OCI-LY1 (cell line): ENCODE measurements at regions not wholly inside any gene's neighbourhood (a gene's known extent, or its start where the extent isn't known, plus 50 kb on each side); places are given as distances from the start of the nearest gene placed in this dataset.

Experiments used
- H2AFZ ChIP-seq: fragments of 200-600 bp; sonication (generic), shearing (Covaris generic); 2 replicates; pipeline ENCODE4 v1.6.0; 2014; ENCODE audit warnings: antibody characterized with exemption, mild to moderate bottlenecking, low read length
- H3F3A ChIP-seq: fragments of 200-600 bp; sonication (generic), shearing (Covaris generic); 2 replicates; pipeline ENCODE4 v1.6.0; 2014; ENCODE audit warnings: mild to moderate bottlenecking, antibody characterized with exemption, low read length, moderate library complexity; ENCODE audit not compliant: insufficient read depth
- H3K27ac ChIP-seq: fragments of 200-600 bp; sonication (generic); 2 replicates; pipeline ENCODE4 v1.5.1; 2014; ENCODE audit warnings: low read length, mixed run types, mild to moderate bottlenecking, low read depth; ENCODE audit not compliant: poor library complexity, severe bottlenecking
- H3K27me3 ChIP-seq: fragments of 200-600 bp; sonication (generic); 2 replicates; pipeline ENCODE4 v1.6.0; 2014; ENCODE audit warnings: antibody characterized with exemption, mild to moderate bottlenecking, low read length, moderate library complexity; ENCODE audit not compliant: insufficient read depth
- H3K36me3 ChIP-seq: fragments of 200-600 bp; sonication (generic); 2 replicates; pipeline ENCODE4 v1.6.1; 2014; ENCODE audit warnings: mild to moderate bottlenecking, antibody characterized with exemption, low read length, moderate library complexity, mixed read lengths; ENCODE audit not compliant: insufficient read depth
- H3K4me1 ChIP-seq: fragments of 200-600 bp; sonication (generic); 2 replicates; pipeline ENCODE4 v1.5.1; 2014; ENCODE audit warnings: mild to moderate bottlenecking, low read length, moderate library complexity; ENCODE audit not compliant: insufficient read depth, severe bottlenecking
- H3K4me2 ChIP-seq: fragments of 200-600 bp; sonication (generic), shearing (Covaris generic); 2 replicates; pipeline ENCODE4 v1.6.1; 2014; ENCODE audit warnings: low read length
- H3K4me3 ChIP-seq: fragments of 200-600 bp; sonication (generic); 2 replicates; pipeline ENCODE4 v1.5.1; 2014; ENCODE audit warnings: low read length, low read depth, mild to moderate bottlenecking, mixed read lengths; ENCODE audit not compliant: poor library complexity, severe bottlenecking
- H3K79me2 ChIP-seq: fragments of 200-600 bp; shearing (Covaris generic); 2 replicates; pipeline ENCODE4 v1.6.1; 2016; ENCODE audit warnings: mixed run types, low read length, mixed read lengths; ENCODE audit not compliant: insufficient read depth
- H3K9ac ChIP-seq: fragments of 200-600 bp; sonication (generic), shearing (Covaris generic); 2 replicates; pipeline ENCODE4 v1.6.1; 2014; ENCODE audit warnings: mild to moderate bottlenecking, low read length, mixed read lengths
- H3K9me2 ChIP-seq: fragments of 200-600 bp; sonication (generic), shearing (Covaris generic); 2 replicates; pipeline ENCODE4 v1.6.1; 2014; ENCODE audit warnings: low read depth, mild to moderate bottlenecking, low read length, mixed read lengths
- H3K9me3 ChIP-seq: fragments of 200-600 bp; shearing (Covaris generic); 2 replicates; pipeline ENCODE4 v1.6.1; 2014; ENCODE audit warnings: low read length, mixed read lengths
- H4K20me1 ChIP-seq: fragments of 200-600 bp; sonication (generic), shearing (Covaris generic); 2 replicates; pipeline ENCODE4 v1.6.0; 2016; ENCODE audit warnings: mild to moderate bottlenecking, low read length; ENCODE audit not compliant: insufficient read depth
- EZH2 ChIP-seq: fragments of 200-600 bp; sonication (generic), shearing (Covaris generic); IDR thresholded peaks from 2 replicates; pipeline ENCODE4 v1.8.0; 2017; ENCODE audit warnings: borderline replicate concordance, mixed run types, mild to moderate bottlenecking, antibody characterized with exemption, low read length, moderate library complexity, mixed read lengths
- TF ChIP-seq, protein P1 (sequence below): fragments of 200-600 bp; sonication (generic), shearing (Covaris generic); IDR thresholded peaks from 2 replicates; pipeline ENCODE4 v1.5.1; 2017; ENCODE audit warnings: mild to moderate bottlenecking, antibody characterized with exemption, low read length, moderate library complexity, mixed read lengths

DNA sequence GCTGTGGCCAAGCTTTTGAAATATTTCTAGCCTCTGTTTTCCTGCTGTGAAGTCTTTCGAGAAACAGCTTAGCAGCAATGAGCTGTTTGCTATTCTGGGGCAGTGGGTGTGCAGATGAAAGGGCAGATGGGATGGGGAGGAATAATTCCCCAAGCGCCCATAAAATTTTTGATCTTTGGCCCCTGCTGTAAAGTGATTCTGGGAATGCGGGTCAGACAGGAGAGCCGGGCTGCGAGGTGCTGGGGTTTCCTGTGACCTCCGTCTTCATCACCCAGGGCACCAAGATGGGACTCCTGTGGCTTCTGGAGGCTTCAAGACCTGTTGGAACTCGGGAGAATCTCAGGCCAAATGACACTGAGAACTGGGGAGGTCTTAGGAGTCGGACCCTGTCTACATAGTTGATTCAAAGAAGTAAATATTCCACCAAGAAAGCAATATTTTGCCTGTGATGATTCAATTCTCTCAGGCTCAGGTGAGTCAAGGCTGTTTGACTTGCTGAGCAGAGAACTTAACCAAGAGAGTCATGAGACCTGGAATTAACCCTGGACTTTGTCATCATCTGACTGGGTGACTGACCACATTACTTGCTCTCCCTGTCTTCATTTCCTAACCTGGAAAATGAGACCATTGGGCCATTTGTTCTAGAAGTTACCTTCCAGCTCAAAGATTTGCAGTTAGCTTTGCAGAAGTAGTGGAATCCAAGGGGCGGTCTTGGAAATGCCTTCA lies 86.4 kb downstream of the POLR2M start:
- H3K27ac ChIP-seq: no peak overlapping the region
- H3K36me3 ChIP-seq: no peaks in the 10 kb centered on the region
- no peak overlapping the region for H3K4me2 ChIP-seq
- no peaks in the 10 kb centered on the region for H3F3A ChIP-seq
- no peaks in the 10 kb centered on the region for H3K79me2 ChIP-seq
- H3K4me3 ChIP-seq: no peak overlapping the region
- no peaks in the 10 kb centered on the region for H4K20me1 ChIP-seq
- TF ChIP-seq, protein P1, sequence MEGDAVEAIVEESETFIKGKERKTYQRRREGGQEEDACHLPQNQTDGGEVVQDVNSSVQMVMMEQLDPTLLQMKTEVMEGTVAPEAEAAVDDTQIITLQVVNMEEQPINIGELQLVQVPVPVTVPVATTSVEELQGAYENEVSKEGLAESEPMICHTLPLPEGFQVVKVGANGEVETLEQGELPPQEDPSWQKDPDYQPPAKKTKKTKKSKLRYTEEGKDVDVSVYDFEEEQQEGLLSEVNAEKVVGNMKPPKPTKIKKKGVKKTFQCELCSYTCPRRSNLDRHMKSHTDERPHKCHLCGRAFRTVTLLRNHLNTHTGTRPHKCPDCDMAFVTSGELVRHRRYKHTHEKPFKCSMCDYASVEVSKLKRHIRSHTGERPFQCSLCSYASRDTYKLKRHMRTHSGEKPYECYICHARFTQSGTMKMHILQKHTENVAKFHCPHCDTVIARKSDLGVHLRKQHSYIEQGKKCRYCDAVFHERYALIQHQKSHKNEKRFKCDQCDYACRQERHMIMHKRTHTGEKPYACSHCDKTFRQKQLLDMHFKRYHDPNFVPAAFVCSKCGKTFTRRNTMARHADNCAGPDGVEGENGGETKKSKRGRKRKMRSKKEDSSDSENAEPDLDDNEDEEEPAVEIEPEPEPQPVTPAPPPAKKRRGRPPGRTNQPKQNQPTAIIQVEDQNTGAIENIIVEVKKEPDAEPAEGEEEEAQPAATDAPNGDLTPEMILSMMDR: no peak
- TF ChIP-seq EZH2: no peak
- H3K27me3 ChIP-seq: 0 out of 2 replicates have a peak, but pooled peaks cover 3% of the 10 kb centered on the region
- H3K4me1 ChIP-seq: no peaks in the 10 kb centered on the region
- H3K9me2 ChIP-seq: no peaks in the 10 kb centered on the region
- no peaks in the 10 kb centered on the region for H3K9me3 ChIP-seq
- H2AFZ ChIP-seq: no peak overlapping the region
- no peak overlapping the region for H3K9ac ChIP-seq

DNA sequence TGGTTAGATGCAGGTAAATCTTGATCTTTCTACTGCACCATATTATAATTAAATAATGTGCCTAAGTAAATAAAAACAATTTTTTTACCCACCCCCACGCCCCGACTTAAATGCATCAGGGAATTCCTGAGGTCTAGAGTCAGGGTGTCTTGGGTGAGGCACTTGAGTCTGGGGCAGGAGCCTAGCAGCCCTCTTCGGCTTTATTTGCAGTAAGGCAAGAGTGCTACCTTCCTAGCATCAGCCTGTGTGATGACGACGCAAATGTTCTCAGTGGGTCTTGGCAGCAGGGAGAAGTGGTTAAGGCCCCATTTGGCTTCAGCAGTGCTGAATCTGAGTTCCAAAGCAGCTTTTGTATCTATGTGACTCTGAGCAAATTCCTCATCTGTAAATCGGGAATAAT lies 88.7 kb downstream of the POLR2M start:
- Histone ChIP-seq H3K4me2 (no peak overlapping the region), H3K79me2 (no peaks in the 10 kb centered on the region), H3K27me3 (0 out of 2 replicates have a peak, but pooled peaks cover 3% of the 10 kb centered on the region), H3K36me3 (no peaks in the 10 kb centered on the region), H3K9me2 (no peaks in the 10 kb centered on the region), H3K4me1 (no peaks in the 10 kb centered on the region), H3F3A (no peaks in the 10 kb centered on the region), H3K9me3 (no peaks in the 10 kb centered on the region), H4K20me1 (no peaks in the 10 kb centered on the region), H3K27ac (no peak overlapping the region), H3K9ac (no peak overlapping the region), H2AFZ (no peak overlapping the region), H3K4me3 (no peak overlapping the region)
- no peak for TF ChIP-seq EZH2
- TF ChIP-seq, protein P1: no peak

DNA sequence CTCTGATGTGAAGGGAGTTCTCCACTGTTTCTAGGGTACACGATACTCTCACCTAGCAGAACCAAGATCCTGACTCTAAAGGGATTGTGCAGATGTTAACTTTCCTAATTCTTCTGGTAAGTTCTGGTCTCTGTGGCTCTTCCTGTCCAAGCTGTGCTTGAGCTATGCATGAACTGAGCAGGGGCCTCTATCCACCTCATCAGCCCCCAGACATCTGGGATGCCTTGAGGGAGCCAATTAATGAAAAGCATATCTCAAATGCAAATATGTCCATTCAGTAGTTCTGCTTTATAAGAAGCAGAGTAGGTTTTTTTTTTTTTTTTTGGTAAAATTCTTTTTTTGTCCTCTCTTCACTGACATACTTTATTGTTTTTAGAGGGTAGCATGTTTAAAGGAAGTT lies 89.6 kb downstream of the POLR2M start:
- Histone ChIP-seq H3K9me3 (no peaks in the 10 kb centered on the region), H3K9ac (no peak overlapping the region), H3K4me1 (no peaks in the 10 kb centered on the region), H3F3A (no peaks in the 10 kb centered on the region), H4K20me1 (no peaks in the 10 kb centered on the region), H3K9me2 (no peaks in the 10 kb centered on the region), H2AFZ (no peak overlapping the region), H3K79me2 (no peaks in the 10 kb centered on the region), H3K4me2 (no peak overlapping the region), H3K4me3 (no peak overlapping the region), H3K27ac (no peak overlapping the region), H3K36me3 (no peaks in the 10 kb centered on the region), H3K27me3 (no peaks in the 10 kb centered on the region)
- TF ChIP-seq, protein P1: no peak
- no peak for TF ChIP-seq EZH2
